Ishikawa (cell line): ENCODE measurements at regions not wholly inside any gene's neighbourhood (a gene's known extent, or its start where the extent isn't known, plus 50 kb on each side); places are given as distances from the start of the nearest gene placed in this dataset.

Experiments
- CEBPB ChIP-seq: IDR thresholded peaks from 2 replicates; pipeline ENCODE4 v1.6.1; 2012
- CREB1 ChIP-seq: IDR thresholded peaks from 2 replicates; pipeline ENCODE4 v1.6.1; 2012; ENCODE audit warnings: low read depth
- EGR1 ChIP-seq: IDR thresholded peaks from 2 replicates; pipeline ENCODE4 v1.6.1; 2012
- EP300 ChIP-seq: IDR thresholded peaks from 2 replicates; pipeline ENCODE4 v1.6.1; 2012; ENCODE audit warnings: borderline replicate concordance
- FOXM1 ChIP-seq: IDR thresholded peaks from 2 replicates; pipeline ENCODE4 v1.6.1; 2012; ENCODE audit warnings: low read depth, borderline replicate concordance
- NFIC ChIP-seq: IDR thresholded peaks from 2 replicates; pipeline ENCODE4 v1.6.1; 2012
- RAD21 ChIP-seq: IDR thresholded peaks from 2 replicates; pipeline ENCODE4 v1.6.1; 2012; ENCODE audit warnings: low read depth
- TAF1 ChIP-seq: IDR thresholded peaks from 2 replicates; pipeline ENCODE4 v1.6.1; 2012; ENCODE audit warnings: low read depth, mild to moderate bottlenecking
- TCF12 ChIP-seq: IDR thresholded peaks from 2 replicates; pipeline ENCODE4 v1.6.1; 2012; ENCODE audit warnings: low read depth
- TEAD4 ChIP-seq: IDR thresholded peaks from 2 replicates; pipeline ENCODE4 v1.6.1; 2012
- YY1 ChIP-seq: IDR thresholded peaks from 2 replicates; pipeline ENCODE4 v1.6.1; 2012; ENCODE audit warnings: low read depth
- ZBTB7A ChIP-seq: IDR thresholded peaks from 2 replicates; pipeline ENCODE4 v1.6.1; 2012; ENCODE audit warnings: low read depth
- TF ChIP-seq, protein P1 (sequence below): IDR thresholded peaks from 2 replicates; pipeline ENCODE4 v1.6.1; 2012
- TF ChIP-seq, protein P2 (sequence below): IDR thresholded peaks from 2 replicates; pipeline ENCODE4 v1.6.1; 2012
- TF ChIP-seq, protein P3 (sequence below): IDR thresholded peaks from 2 replicates; pipeline ENCODE4 v1.6.1; 2012; ENCODE audit warnings: low read depth, mild to moderate bottlenecking

DNA sequence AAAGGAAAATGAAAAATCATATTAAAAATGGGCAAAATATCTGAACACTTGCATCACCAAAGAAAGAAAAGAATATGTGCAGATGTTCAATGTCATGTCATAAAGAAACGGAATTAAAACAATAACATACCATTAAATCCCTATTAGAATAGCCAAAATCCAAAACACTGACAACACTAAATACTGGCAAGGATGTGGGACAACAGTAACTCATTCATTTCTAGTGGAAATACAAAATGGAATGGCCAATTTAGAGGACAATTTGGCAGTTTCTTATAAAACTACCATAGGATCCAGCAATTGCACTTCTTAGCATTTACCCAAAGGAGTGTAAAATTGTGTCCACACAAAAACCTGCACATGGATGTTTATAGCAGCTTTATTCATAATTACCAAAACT, 542.5 kb upstream of the UBE2E2 start:
- no peak for TF ChIP-seq TEAD4
- TF ChIP-seq TCF12: no peak
- no peak for TF ChIP-seq NFIC
- no peak for TF ChIP-seq RAD21
- TF ChIP-seq, protein P1, sequence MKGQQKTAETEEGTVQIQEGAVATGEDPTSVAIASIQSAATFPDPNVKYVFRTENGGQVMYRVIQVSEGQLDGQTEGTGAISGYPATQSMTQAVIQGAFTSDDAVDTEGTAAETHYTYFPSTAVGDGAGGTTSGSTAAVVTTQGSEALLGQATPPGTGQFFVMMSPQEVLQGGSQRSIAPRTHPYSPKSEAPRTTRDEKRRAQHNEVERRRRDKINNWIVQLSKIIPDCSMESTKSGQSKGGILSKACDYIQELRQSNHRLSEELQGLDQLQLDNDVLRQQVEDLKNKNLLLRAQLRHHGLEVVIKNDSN: no peak
- no peak for TF ChIP-seq CREB1
- TF ChIP-seq FOXM1: no peak
- TF ChIP-seq EP300: no peak
- no peak for TF ChIP-seq ZBTB7A
- no peak for TF ChIP-seq YY1
- TF ChIP-seq, protein P2, sequence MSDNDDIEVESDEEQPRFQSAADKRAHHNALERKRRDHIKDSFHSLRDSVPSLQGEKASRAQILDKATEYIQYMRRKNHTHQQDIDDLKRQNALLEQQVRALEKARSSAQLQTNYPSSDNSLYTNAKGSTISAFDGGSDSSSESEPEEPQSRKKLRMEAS: no peak

DNA sequence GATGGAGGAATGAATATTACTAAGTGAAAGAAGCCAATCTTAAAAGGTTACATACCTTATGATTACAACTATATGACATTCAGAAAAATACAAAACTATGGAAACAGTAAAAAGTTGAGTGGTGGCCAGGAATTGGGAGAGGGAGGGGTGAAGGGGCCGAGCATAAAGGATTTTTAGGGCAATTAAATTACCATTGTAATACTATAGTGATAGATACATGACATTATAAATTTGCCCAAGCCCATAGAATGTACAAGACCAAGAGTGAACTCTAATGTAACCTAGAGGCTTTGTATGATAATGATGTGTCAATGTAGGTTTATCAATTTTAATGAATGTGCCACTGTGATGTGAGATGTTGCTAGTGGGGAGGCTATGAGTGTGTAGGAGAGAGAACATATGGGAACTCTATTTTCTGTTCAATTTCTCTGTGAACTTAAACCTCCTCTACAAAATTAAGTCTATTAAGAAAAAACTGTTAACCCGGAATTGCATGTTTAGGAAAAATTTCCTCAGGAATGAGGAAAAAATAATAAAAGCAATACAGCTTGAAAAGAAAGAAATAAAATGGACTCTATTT, 541.9 kb upstream of the UBE2E2 start:
- TF ChIP-seq, protein P2: no peak
- TF ChIP-seq TCF12: no peak
- no peak for TF ChIP-seq EP300
- TF ChIP-seq FOXM1: no peak
- no peak for TF ChIP-seq YY1
- TF ChIP-seq, protein P1: no peak
- no peak for TF ChIP-seq TAF1
- no peak for TF ChIP-seq CREB1
- TF ChIP-seq TEAD4: no peak
- TF ChIP-seq, protein P3, sequence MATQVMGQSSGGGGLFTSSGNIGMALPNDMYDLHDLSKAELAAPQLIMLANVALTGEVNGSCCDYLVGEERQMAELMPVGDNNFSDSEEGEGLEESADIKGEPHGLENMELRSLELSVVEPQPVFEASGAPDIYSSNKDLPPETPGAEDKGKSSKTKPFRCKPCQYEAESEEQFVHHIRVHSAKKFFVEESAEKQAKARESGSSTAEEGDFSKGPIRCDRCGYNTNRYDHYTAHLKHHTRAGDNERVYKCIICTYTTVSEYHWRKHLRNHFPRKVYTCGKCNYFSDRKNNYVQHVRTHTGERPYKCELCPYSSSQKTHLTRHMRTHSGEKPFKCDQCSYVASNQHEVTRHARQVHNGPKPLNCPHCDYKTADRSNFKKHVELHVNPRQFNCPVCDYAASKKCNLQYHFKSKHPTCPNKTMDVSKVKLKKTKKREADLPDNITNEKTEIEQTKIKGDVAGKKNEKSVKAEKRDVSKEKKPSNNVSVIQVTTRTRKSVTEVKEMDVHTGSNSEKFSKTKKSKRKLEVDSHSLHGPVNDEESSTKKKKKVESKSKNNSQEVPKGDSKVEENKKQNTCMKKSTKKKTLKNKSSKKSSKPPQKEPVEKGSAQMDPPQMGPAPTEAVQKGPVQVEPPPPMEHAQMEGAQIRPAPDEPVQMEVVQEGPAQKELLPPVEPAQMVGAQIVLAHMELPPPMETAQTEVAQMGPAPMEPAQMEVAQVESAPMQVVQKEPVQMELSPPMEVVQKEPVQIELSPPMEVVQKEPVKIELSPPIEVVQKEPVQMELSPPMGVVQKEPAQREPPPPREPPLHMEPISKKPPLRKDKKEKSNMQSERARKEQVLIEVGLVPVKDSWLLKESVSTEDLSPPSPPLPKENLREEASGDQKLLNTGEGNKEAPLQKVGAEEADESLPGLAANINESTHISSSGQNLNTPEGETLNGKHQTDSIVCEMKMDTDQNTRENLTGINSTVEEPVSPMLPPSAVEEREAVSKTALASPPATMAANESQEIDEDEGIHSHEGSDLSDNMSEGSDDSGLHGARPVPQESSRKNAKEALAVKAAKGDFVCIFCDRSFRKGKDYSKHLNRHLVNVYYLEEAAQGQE: no peak
- no peak for TF ChIP-seq RAD21
- TF ChIP-seq CEBPB: no peak
- TF ChIP-seq EGR1: no peak

DNA sequence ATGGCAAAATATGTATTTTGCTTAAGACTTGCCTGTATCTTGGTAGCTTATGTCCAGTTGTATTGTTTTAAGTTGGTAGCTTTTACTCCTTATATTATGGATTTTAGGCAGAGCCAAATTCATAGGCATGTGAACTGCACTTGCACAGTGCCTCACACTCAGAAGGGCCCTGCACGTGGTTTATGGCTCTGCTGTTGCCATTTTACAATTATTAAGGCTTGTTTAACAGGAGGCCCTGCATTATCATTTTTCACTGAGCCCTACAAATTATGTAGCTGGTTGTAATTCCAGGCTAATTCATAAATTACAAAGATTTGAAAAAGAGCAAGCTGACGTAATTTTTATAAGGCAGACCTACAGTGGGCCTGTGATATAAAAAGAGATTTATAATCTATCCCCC, 537.6 kb upstream of the UBE2E2 start:
- TF ChIP-seq, protein P3: no peak
- TF ChIP-seq CREB1 (no peak), EGR1 (no peak), EP300 (no peak), RAD21 (no peak), NFIC (no peak), TCF12 (no peak)
- TF ChIP-seq, protein P2: no peak

GRCh38 chr3:22666736-22667135, 536.4 kb upstream of the UBE2E2 start:
- no peak for TF ChIP-seq RAD21
- TF ChIP-seq TEAD4: no peak
- TF ChIP-seq CEBPB: no peak
- TF ChIP-seq, protein P3: no peak
- TF ChIP-seq, protein P1: no peak
- TF ChIP-seq FOXM1: no peak
